ENCODE measurements at regions not wholly inside any gene's neighbourhood (a gene's known extent, or its start where the extent isn't known, plus 50 kb on each side); places are given as distances from the start of the nearest gene placed in this dataset.
A peak's percentile ranks its signal among the peaks of the same experiment; 100 is the strongest.

DNA sequence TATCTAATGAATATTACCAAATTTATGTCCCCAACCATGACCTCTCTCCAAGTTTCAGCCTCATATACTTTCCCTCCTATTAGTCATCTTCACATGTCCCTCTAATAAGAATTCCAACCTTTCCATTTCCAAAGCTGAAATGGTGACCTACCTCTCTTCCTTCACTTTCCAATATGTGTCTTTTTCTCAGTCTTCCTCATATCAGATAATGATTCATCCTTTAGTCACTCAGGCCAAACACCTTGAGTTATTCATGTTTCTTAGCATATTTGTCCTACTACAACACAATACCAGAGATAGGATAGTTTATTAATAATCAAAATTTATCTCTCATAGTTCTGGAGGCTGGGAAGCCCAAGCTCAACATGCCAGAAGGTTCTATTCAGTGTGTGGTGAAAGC, 318.5 kb upstream of the ZWINT start:
- H3K27me3 ChIP-seq (ENCODE audit: low read depth, low read length), result no peaks in the 10 kb centered on the region

DNA sequence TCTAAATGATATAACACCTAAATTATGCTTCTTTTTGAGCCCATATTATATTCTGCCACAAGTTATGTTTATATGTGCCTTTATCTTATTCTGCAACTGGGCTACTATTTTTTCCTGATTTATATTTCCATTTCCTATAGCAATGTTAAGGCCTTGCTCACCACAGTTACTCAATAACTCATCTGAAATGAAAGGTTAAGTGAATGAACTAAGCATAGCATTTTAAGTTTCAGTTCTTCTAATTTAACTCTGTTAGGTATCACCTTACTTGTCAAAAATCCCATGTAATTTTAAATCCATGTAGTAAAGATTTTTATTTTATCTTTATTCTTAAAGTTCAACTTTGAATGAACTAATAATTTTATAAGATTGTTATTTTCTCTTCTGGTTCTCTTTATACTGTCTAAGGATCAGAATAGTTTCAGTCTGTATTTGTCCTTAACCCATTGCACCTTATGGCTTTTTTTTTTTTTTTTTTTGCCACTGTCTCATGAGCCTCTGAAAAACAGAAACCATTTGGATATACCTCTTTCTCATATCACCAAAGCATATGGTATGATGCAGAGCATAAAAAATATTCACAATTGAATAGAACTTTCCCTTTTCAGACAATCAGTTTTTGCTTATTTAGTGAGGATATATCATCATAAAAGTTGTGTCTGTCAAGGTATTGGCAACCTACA, 301.8 kb upstream of the ZWINT start:
- peak overlapping the region; percentile 19; the same call in 1 of the 2 replicates for H3K4me2 ChIP-seq (ENCODE audit: low read length)
- H4K20me1 ChIP-seq (ENCODE audit: insufficient read depth, low read length), result no peaks in the 10 kb centered on the region
- no peak overlapping the region for H3K9ac ChIP-seq (ENCODE audit: low read length)
- H3K27ac ChIP-seq (ENCODE audit: low read length), result peak overlapping the region; percentile 6; the same call in 1 of the 2 replicates
- TF ChIP-seq EZH2phosphoT487 (IDR thresholded peaks at IDR 0.05; ENCODE audit: low read depth), result no peak
- TF ChIP-seq, protein P1, sequence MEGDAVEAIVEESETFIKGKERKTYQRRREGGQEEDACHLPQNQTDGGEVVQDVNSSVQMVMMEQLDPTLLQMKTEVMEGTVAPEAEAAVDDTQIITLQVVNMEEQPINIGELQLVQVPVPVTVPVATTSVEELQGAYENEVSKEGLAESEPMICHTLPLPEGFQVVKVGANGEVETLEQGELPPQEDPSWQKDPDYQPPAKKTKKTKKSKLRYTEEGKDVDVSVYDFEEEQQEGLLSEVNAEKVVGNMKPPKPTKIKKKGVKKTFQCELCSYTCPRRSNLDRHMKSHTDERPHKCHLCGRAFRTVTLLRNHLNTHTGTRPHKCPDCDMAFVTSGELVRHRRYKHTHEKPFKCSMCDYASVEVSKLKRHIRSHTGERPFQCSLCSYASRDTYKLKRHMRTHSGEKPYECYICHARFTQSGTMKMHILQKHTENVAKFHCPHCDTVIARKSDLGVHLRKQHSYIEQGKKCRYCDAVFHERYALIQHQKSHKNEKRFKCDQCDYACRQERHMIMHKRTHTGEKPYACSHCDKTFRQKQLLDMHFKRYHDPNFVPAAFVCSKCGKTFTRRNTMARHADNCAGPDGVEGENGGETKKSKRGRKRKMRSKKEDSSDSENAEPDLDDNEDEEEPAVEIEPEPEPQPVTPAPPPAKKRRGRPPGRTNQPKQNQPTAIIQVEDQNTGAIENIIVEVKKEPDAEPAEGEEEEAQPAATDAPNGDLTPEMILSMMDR (IDR thresholded peaks at IDR 0.05; ENCODE audit: low read depth, low read length), result no peak
- peaks cover 13% of the 10 kb centered on the region for H3K4me1 ChIP-seq (ENCODE audit: low read length)
- no peak overlapping the region for H3K4me3 ChIP-seq (ENCODE audit: low read length)
- H3K36me3 ChIP-seq (replicated peaks; ENCODE audit: low read depth, low read length), result no peaks in the 10 kb centered on the region
- no peak overlapping the region for H2AFZ ChIP-seq (ENCODE audit: low read depth, low read length)
- H3K9me3 ChIP-seq (ENCODE audit: insufficient read depth, low read length), result no peaks in the 10 kb centered on the region
- no peaks in the 10 kb centered on the region for H3K27me3 ChIP-seq (ENCODE audit: low read depth, low read length)
- no peaks in the 10 kb centered on the region for H3K79me2 ChIP-seq (ENCODE audit: low read length)

More for the DNA sequence above, 318.5 kb upstream of the ZWINT start:
- Histone ChIP-seq H3K4me3 (ENCODE audit: low read length) (no peak overlapping the region), H3K79me2 (ENCODE audit: low read length) (no peaks in the 10 kb centered on the region), H3K9ac (ENCODE audit: low read length) (no peak overlapping the region), H3K4me1 (ENCODE audit: low read length) (no peaks in the 10 kb centered on the region), H3K4me2 (ENCODE audit: low read length) (no peak overlapping the region), H4K20me1 (ENCODE audit: insufficient read depth, low read length) (no peaks in the 10 kb centered on the region), H3K27ac (ENCODE audit: low read length) (no peak overlapping the region), H2AFZ (ENCODE audit: low read depth, low read length) (no peak overlapping the region), H3K36me3 (replicated peaks; ENCODE audit: low read depth, low read length) (no peaks in the 10 kb centered on the region), H3K9me3 (ENCODE audit: insufficient read depth, low read length) (no peaks in the 10 kb centered on the region)
- TF ChIP-seq EZH2phosphoT487 (IDR thresholded peaks at IDR 0.05; ENCODE audit: low read depth), result no peak
- TF ChIP-seq, protein P1 (IDR thresholded peaks at IDR 0.05; ENCODE audit: low read depth, low read length), result no peak

DNA sequence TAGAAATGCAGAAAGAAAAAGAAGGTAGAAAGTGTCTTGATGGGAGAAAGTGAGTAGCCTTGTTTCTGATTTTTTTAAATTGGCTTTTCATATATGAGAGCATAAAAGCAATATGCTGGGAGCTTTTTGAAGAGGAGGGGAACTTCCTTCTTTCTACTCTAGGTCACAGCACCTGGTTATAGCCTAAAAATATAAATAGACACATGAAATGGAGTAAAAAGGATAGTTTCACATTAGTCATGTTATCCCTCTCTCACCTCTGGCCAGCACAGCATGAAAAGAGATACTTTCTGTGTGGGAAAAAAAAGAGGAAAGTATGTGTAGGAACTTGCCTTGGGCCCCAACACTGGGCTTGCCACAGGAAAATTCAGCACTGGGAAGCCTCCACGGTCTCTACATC, 292.2 kb upstream of the ZWINT start:
- Histone ChIP-seq H3K4me3 (ENCODE audit: low read length) (no peak overlapping the region), H3K9ac (ENCODE audit: low read length) (no peak overlapping the region), H3K27ac (ENCODE audit: low read length) (no peak overlapping the region), H3K4me1 (ENCODE audit: low read length) (no peaks in the 10 kb centered on the region), H3K9me3 (ENCODE audit: insufficient read depth, low read length) (no peaks in the 10 kb centered on the region), H3K36me3 (replicated peaks; ENCODE audit: low read depth, low read length) (no peaks in the 10 kb centered on the region), H2AFZ (ENCODE audit: low read depth, low read length) (no peak overlapping the region), H3K79me2 (ENCODE audit: low read length) (no peaks in the 10 kb centered on the region), H3K27me3 (ENCODE audit: low read depth, low read length) (no peaks in the 10 kb centered on the region), H4K20me1 (ENCODE audit: insufficient read depth, low read length) (no peaks in the 10 kb centered on the region), H3K4me2 (ENCODE audit: low read length) (no peak overlapping the region)
- TF ChIP-seq EZH2phosphoT487 (IDR thresholded peaks at IDR 0.05; ENCODE audit: low read depth), result no peak
- TF ChIP-seq, protein P1 (IDR thresholded peaks at IDR 0.05; ENCODE audit: low read depth, low read length), result no peak

DNA sequence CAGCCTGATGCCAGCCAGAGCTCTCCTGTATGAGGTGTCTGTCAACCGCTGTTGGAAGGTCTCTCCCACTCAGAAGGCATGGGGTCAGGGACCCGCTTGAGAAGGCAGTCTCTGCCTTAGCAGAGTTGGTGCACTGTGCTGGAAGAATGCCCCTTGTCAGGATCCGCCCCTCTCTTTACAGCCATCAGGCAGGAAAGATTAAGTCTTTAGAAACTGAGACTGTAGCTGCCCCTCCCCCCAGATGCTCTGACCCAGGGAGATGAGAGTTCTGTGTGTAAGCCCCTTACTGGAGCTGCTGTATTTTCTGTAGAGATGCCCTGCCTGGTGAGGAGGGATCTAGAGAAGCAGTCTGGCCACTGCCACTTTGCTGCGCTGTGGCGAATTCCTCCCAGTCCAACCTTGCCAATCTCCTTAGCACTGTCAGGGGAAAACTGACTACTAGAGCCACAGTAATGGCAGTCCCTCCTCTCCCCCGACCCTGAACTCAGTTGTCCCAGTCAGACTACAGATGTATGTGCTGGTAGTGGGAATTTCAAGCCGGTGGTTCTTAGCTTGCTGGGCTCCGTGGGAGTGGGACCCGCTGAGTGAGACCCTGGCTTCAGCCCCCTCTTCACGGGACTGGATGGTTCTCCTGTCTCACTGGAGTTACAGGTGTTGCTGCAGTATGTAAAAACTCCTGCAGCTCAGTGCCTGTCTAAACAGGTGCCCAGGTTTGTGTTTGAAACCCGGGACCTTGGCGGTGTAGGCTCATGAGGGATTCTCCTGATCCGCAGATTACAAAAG, 285.5 kb upstream of the ZWINT start:
- Histone ChIP-seq H3K9ac (ENCODE audit: low read length) (no peak overlapping the region), H3K79me2 (ENCODE audit: low read length) (no peaks in the 10 kb centered on the region), H3K9me3 (ENCODE audit: insufficient read depth, low read length) (no peaks in the 10 kb centered on the region), H2AFZ (ENCODE audit: low read depth, low read length) (no peak overlapping the region), H3K4me2 (ENCODE audit: low read length) (no peak overlapping the region), H3K4me1 (ENCODE audit: low read length) (peaks cover 3% of the 10 kb centered on the region; the same call in 1 of the 2 replicates), H3K4me3 (ENCODE audit: low read length) (no peak overlapping the region), H3K36me3 (replicated peaks; ENCODE audit: low read depth, low read length) (no peaks in the 10 kb centered on the region), H4K20me1 (ENCODE audit: insufficient read depth, low read length) (no peaks in the 10 kb centered on the region), H3K27me3 (ENCODE audit: low read depth, low read length) (no peaks in the 10 kb centered on the region), H3K27ac (ENCODE audit: low read length) (no peak overlapping the region)
- TF ChIP-seq EZH2phosphoT487 (IDR thresholded peaks at IDR 0.05; ENCODE audit: low read depth), result no peak
- TF ChIP-seq, protein P1 (IDR thresholded peaks at IDR 0.05; ENCODE audit: low read depth, low read length), result no peak

Data from OCI-LY3 (cell line).